Aorta (tissue), 5 donors: ENCODE measurements at regions not wholly inside any gene's neighbourhood (a gene's known extent, or its start where the extent isn't known, plus 50 kb on each side); places are given as distances from the start of the nearest gene placed in this dataset.

ENCODE experiments used
- ATAC-seq: fragments of 200-7000 bp; cut with Tn5 transposase; one replicate; pipeline ENCODE4 v1.9.1; 2022; ENCODE audit warnings: moderate library complexity; ENCODE audit not compliant: low FRiP score
- DNase-seq, 2 donors: peaks; one replicate each; pipeline ENCODE4 v3.0.0-alpha.2; 2020
- H3K27ac ChIP-seq, 2 donors: one replicate each; pipeline ENCODE4 v1.5.1; 2013; ENCODE audit warnings: low read length in 2 of 2, mild to moderate bottlenecking in 2 of 2, moderate library complexity in 2 of 2, control low read depth in 1 of 2, inconsistent platforms in 1 of 2, low read depth in 1 of 2
- H3K27me3 ChIP-seq, 2 donors: one replicate each; pipeline ENCODE4 v1.6.1; 2013; ENCODE audit warnings: control low read depth in 1 of 2, low read length in 1 of 2, mild to moderate bottlenecking in 1 of 2, moderate library complexity in 1 of 2; ENCODE audit not compliant: insufficient read depth in 2 of 2, control insufficient read depth in 1 of 2
- H3K36me3 ChIP-seq, 2 donors: one replicate each; pipeline ENCODE4 v1.6.1; 2013; ENCODE audit warnings: control low read depth in 1 of 2, low read length in 1 of 2, mild to moderate bottlenecking in 1 of 2; ENCODE audit not compliant: insufficient read depth in 2 of 2, control insufficient read depth in 1 of 2
- H3K4me1 ChIP-seq, 2 donors: one replicate each; pipeline ENCODE4 v1.6.1; 2013; ENCODE audit warnings: low read length in 2 of 2, control low read depth in 1 of 2, mild to moderate bottlenecking in 1 of 2, moderate library complexity in 1 of 2; ENCODE audit not compliant: insufficient read depth in 2 of 2, control insufficient read depth in 1 of 2
- H3K4me3 ChIP-seq, 2 donors: one replicate each; pipeline ENCODE4 v1.5.1; 2013; ENCODE audit warnings: low read length in 2 of 2, control low read depth in 1 of 2, mild to moderate bottlenecking in 1 of 2
- H3K9me3 ChIP-seq: one replicate; pipeline ENCODE4 v1.6.1; 2013; ENCODE audit warnings: mild to moderate bottlenecking, low read length; ENCODE audit not compliant: control insufficient read depth
- WGBS, 2 donors: extraction: QIAGEN DNeasy Blood & Tissue Kit; methylation state at CpG; one replicate each; pipeline ENCODE4 v1.1.7; 2013; 5-methylcytosine and 5-hydroxymethylcytosine counted together
- intact Hi-C, 2 donors: fragments of 100-400 bp; cut with DNase I; formaldehyde crosslinking; loops; one replicate each; pipeline versions ENCODE4 v1.14.2 to v1.15.0; 2022
- donor health status: healthy with polysubstance abuse.
- donor health status: Bipolar disorder and iron deficiency.
- donor health status: DM: no; HTN: no; CAD: no.
- donor health status: DM: no; HTN: no; CAD: no.
- donor health status: DM: yes; HTN: yes; CAD: no.

- no peak for ATAC-seq
- 32 to 33% methylated on average over 5 of the region's 5 CpGs for WGBS, 2 donors
- DNase-seq: no peak
These were observed 65.6 kb downstream of the UFM1 start for GRCh38 chr13:38415233-38415632.

GRCh38 chr13:38417241-38417640, 67.6 kb downstream of the UFM1 start:
- no peaks in the 10 kb centered on the region for H3K4me1 ChIP-seq
- ATAC-seq (no peak), DNase-seq (no peak)
- H3K9me3 ChIP-seq: no peaks in the 10 kb centered on the region
- intact Hi-C loops: no loop called here
- H3K4me3 ChIP-seq: no peak overlapping the region
- H3K36me3 ChIP-seq: no peaks in the 10 kb centered on the region
- WGBS, 2 donors: 82 to 86% methylated on average over 1 of the region's 1 CpG
- H3K27ac ChIP-seq: no peak overlapping the region
- H3K27me3 ChIP-seq: no peaks in the 10 kb centered on the region

More at GRCh38 chr13:38415233-38415632, 65.6 kb downstream of the UFM1 start:
- Histone ChIP-seq H3K4me3 (no peak overlapping the region), H3K36me3 (no peaks in the 10 kb centered on the region), H3K27me3 (no peaks in the 10 kb centered on the region), H3K9me3 (no peaks in the 10 kb centered on the region), H3K4me1 (no peaks in the 10 kb centered on the region), H3K27ac (no peak overlapping the region)
- intact Hi-C loops: no loop called here

- DNase-seq (no peak), ATAC-seq (no peak)
- 73 to 79% methylated on average over 2 of the region's 2 CpGs for WGBS, 2 donors
- Histone ChIP-seq H3K36me3 (no peaks in the 10 kb centered on the region), H3K27ac (no peak overlapping the region), H3K9me3 (no peaks in the 10 kb centered on the region), H3K4me3 (no peak overlapping the region), H3K4me1 (no peaks in the 10 kb centered on the region), H3K27me3 (no peaks in the 10 kb centered on the region)
- intact Hi-C loops: no loop called here
These were observed 68.1 kb downstream of the UFM1 start for GRCh38 chr13:38417727-38418126.

- ATAC-seq (no peak), DNase-seq (no peak)
- intact Hi-C loops: no loop called here
- Histone ChIP-seq H3K4me1 (no peaks in the 10 kb centered on the region), H3K4me3 (no peak overlapping the region), H3K27me3 (no peaks in the 10 kb centered on the region), H3K9me3 (no peaks in the 10 kb centered on the region), H3K27ac (no peak overlapping the region), H3K36me3 (no peaks in the 10 kb centered on the region)
These were observed 68.6 kb downstream of the UFM1 start for GRCh38 chr13:38418286-38418685.

- intact Hi-C loops: no loop called here
- Histone ChIP-seq H3K27me3 (no peaks in the 10 kb centered on the region), H3K4me1 (no peaks in the 10 kb centered on the region), H3K9me3 (no peaks in the 10 kb centered on the region), H3K4me3 (no peak overlapping the region), H3K36me3 (no peaks in the 10 kb centered on the region), H3K27ac (no peak overlapping the region)
- ATAC-seq: no peak
- WGBS, 2 donors: 47 to 49% methylated on average over 3 of the region's 3 CpGs
- DNase-seq: no peak
These were observed 69.7 kb downstream of the UFM1 start for GRCh38 chr13:38419312-38419873.

GRCh38 chr13:38421590-38422560, 72.2 kb downstream of the UFM1 start:
- H3K4me3 ChIP-seq: no peak overlapping the region
- DNase-seq: no peak
- H3K36me3 ChIP-seq: no peaks in the 10 kb centered on the region
- ATAC-seq: no peak
- no peak overlapping the region for H3K27ac ChIP-seq
- no peaks in the 10 kb centered on the region for H3K9me3 ChIP-seq
- intact Hi-C loops: no loop called here
- H3K4me1 ChIP-seq: no peaks in the 10 kb centered on the region
- WGBS, 2 donors: 90 to 93% methylated on average over 5 of the region's 5 CpGs
- no peaks in the 10 kb centered on the region for H3K27me3 ChIP-seq

- Histone ChIP-seq H3K27me3 (no peaks in the 10 kb centered on the region), H3K4me1 (no peaks in the 10 kb centered on the region), H3K36me3 (no peaks in the 10 kb centered on the region), H3K4me3 (no peak overlapping the region), H3K9me3 (no peaks in the 10 kb centered on the region), H3K27ac (no peak overlapping the region)
- WGBS, 2 donors: 95 to 98% methylated on average over 1 of the region's 1 CpG
- ATAC-seq (no peak), DNase-seq (no peak)
- intact Hi-C loops: no loop called here
These were observed 80.3 kb downstream of the UFM1 start for GRCh38 chr13:38429916-38430315.

- no peak overlapping the region for H3K27ac ChIP-seq
- no peak for ATAC-seq
- no peaks in the 10 kb centered on the region for H3K27me3 ChIP-seq
- H3K4me3 ChIP-seq: no peak overlapping the region
- DNase-seq: no peak
- intact Hi-C loops: no loop called here
- no peaks in the 10 kb centered on the region for H3K9me3 ChIP-seq
- 74 to 77% methylated on average over 1 of the region's 1 CpG for WGBS, 2 donors
- H3K4me1 ChIP-seq: no peaks in the 10 kb centered on the region
- no peaks in the 10 kb centered on the region for H3K36me3 ChIP-seq
These were observed 81.1 kb downstream of the UFM1 start for GRCh38 chr13:38430796-38431195.

- Histone ChIP-seq H3K36me3 (no peaks in the 10 kb centered on the region), H3K4me1 (no peaks in the 10 kb centered on the region), H3K27ac (no peak overlapping the region), H3K27me3 (no peaks in the 10 kb centered on the region), H3K9me3 (no peaks in the 10 kb centered on the region), H3K4me3 (no peak overlapping the region)
- intact Hi-C loops: no loop called here
- ATAC-seq (no peak), DNase-seq (no peak)
- WGBS, 2 donors: 61% methylated on average over 4 of the region's 4 CpGs
These were observed 91.0 kb downstream of the UFM1 start for GRCh38 chr13:38440666-38441065.
